HCT116 (cell line): ENCODE measurements at regions not wholly inside any gene's neighbourhood (a gene's known extent, or its start where the extent isn't known, plus 50 kb on each side); places are given as distances from the start of the nearest gene placed in this dataset.

Experiments
- ATAC-seq: fragments of 200-7000 bp; cut with Tn5 transposase; 2 replicates; pipeline ENCODE4 v1.9.1; 2020; ENCODE audit warnings: mild to moderate bottlenecking, moderate library complexity
- BruUV-seq: library from RNA; stranded (reverse); fragments of 400-500 nt; replicated peaks from 2 replicates; lab custom pipeline; 2021; lab: Mats Ljungman, UMichigan
- CTCF ChIA-PET: fragments of 300-600 bp; sonication (Branson Sonifier 250); formaldehyde crosslinking; loops from one replicate; lab custom pipeline; 2021; ENCODE audit warnings: antibody characterized with exemption; lab: Charles Lee
- POLR2A ChIA-PET: fragments of 300-600, 350-600 bp; sonication (Branson Sonifier 250); formaldehyde crosslinking; loops from one replicate; lab custom pipeline; 2021; ENCODE audit warnings: antibody characterized with exemption; lab: Charles Lee
- RAD21 ChIA-PET, 2 experiments: fragments of 300-600 bp; sonication (Branson Sonifier 250); formaldehyde crosslinking; loops; one replicate each; lab custom pipeline; 2023; ENCODE audit warnings: low total read pairs in 2 of 2; ENCODE audit not compliant: uncharacterized antibody in 2 of 2, unreplicated experiment in 2 of 2, low non-redundant PET in 1 of 2; lab: Charles Lee
- DNase-seq: peaks from one replicate; pipeline ENCODE4 v3.0.0-alpha.2; 2010; ENCODE audit warnings: low read depth, low spot score
- H2AFZ ChIP-seq: fragments of 200-600 bp; shearing (Covaris generic), sonication (generic); 2 replicates; pipeline ENCODE4 v1.6.1; 2017; ENCODE audit warnings: low read depth, mixed run types, mixed read lengths, antibody characterized with exemption, low read length; ENCODE audit not compliant: poor library complexity, severe bottlenecking
- H3K27ac ChIP-seq: 2 replicates; pipeline ENCODE4 v1.5.1; 2012; ENCODE audit warnings: low read depth, low read length
- H3K27me3 ChIP-seq: fragments of 200-600 bp; sonication (generic); 2 replicates; pipeline ENCODE4 v1.6.1; 2016; ENCODE audit warnings: mixed run types, low read length, mixed read lengths; ENCODE audit not compliant: insufficient read depth
- H3K36me3 ChIP-seq, 2 experiments: fragments of 200-500 bp in 1 of 2; fragments of 200-600 bp in 1 of 2; sonication (Bioruptor generic) in 1 of 2; sonication (generic) in 1 of 2; 2 replicates each; pipeline versions ENCODE4 v1.5.1 to v1.6.1; 2014 to 2016; ENCODE audit warnings: low read length in 2 of 2, inconsistent platforms in 1 of 2, mixed read lengths in 1 of 2, mixed run types in 1 of 2; ENCODE audit not compliant: insufficient read depth in 2 of 2, control insufficient read depth in 1 of 2
- H3K4me1 ChIP-seq, 2 experiments: fragments of 200-600 bp in 1 of 2; sonication (generic) in 1 of 2; 2 replicates each; pipeline versions ENCODE4 v1.5.1 to v1.6.1; 2012 to 2017; ENCODE audit warnings: low read length in 2 of 2, inconsistent platforms in 1 of 2, mild to moderate bottlenecking in 1 of 2, mixed read lengths in 1 of 2, mixed run types in 1 of 2, moderate library complexity in 1 of 2; ENCODE audit not compliant: insufficient read depth in 2 of 2, control insufficient read depth in 1 of 2
- H3K4me2 ChIP-seq: fragments of 200-600 bp; sonication (generic); 2 replicates; pipeline ENCODE4 v1.6.1; 2017; ENCODE audit warnings: mixed run types, low read length, mixed read lengths
- H3K4me3 ChIP-seq, 2 experiments: fragments of 200-600 bp in 1 of 2; sonication (generic) in 1 of 2; replicated peaks in 1 of 2; 2 replicates each; pipeline ENCODE4 v1.5.1; 2011 to 2016; ENCODE audit warnings: low read length in 2 of 2, control low read depth in 1 of 2, low read depth in 1 of 2, mild to moderate bottlenecking in 1 of 2, mixed read lengths in 1 of 2, mixed run types in 1 of 2
- H3K79me2 ChIP-seq: fragments of 200-600 bp; sonication (generic); 2 replicates; pipeline ENCODE4 v1.6.1; 2017; ENCODE audit warnings: mild to moderate bottlenecking, mixed run types, low read length, moderate library complexity, mixed read lengths; ENCODE audit not compliant: insufficient read depth
- H3K9ac ChIP-seq: fragments of 200-600 bp; sonication (generic); 2 replicates; pipeline ENCODE4 v1.6.1; 2016; ENCODE audit warnings: low read length, mixed read lengths
- H3K9me2 ChIP-seq: fragments of 200-600 bp; sonication (generic), shearing (Covaris generic); 2 replicates; pipeline ENCODE4 v1.6.1; 2017; ENCODE audit warnings: mixed run types, mild to moderate bottlenecking, moderate library complexity; ENCODE audit not compliant: insufficient read depth
- H3K9me3 ChIP-seq, 2 experiments: fragments of 200-500 bp in 1 of 2; fragments of 200-600 bp in 1 of 2; sonication (Bioruptor generic) in 1 of 2; sonication (generic) in 1 of 2; 2 replicates each; pipeline ENCODE4 v1.6.1; 2014 to 2017; ENCODE audit warnings: low read length in 2 of 2, mixed read lengths in 2 of 2, inconsistent platforms in 1 of 2, low read depth in 1 of 2, mild to moderate bottlenecking in 1 of 2, mixed run types in 1 of 2, moderate library complexity in 1 of 2; ENCODE audit not compliant: control insufficient read depth in 1 of 2, insufficient read depth in 1 of 2
- H4K20me1 ChIP-seq: fragments of 200-600 bp; sonication (generic), shearing (Covaris generic); 2 replicates; pipeline ENCODE4 v1.6.1; 2017; ENCODE audit warnings: mixed run types, mild to moderate bottlenecking, moderate library complexity; ENCODE audit not compliant: insufficient read depth
- ATF3 ChIP-seq: IDR thresholded peaks from 2 replicates; pipeline ENCODE4 v1.6.1; 2012
- CBX3 ChIP-seq: IDR thresholded peaks from 2 replicates; pipeline ENCODE4 v1.6.1; 2012; ENCODE audit warnings: low read depth
- CEBPB ChIP-seq: IDR thresholded peaks from 2 replicates; pipeline ENCODE4 v1.6.1; 2012; ENCODE audit warnings: low read depth
- CTCF ChIP-seq, 3 experiments: fragments of 200-600 bp in 1 of 3; sonication (generic) in 1 of 3; IDR thresholded peaks in 2 of 3; conservative IDR thresholded peaks in 1 of 3; 2 replicates each; pipeline ENCODE4 v1.5.1; 2012 to 2017; ENCODE audit warnings: low read depth in 2 of 3, low read length in 2 of 3, antibody characterized with exemption in 1 of 3, borderline replicate concordance in 1 of 3, control low read depth in 1 of 3, mild to moderate bottlenecking in 1 of 3, mixed read lengths in 1 of 3, mixed run types in 1 of 3, moderate library complexity in 1 of 3; ENCODE audit not compliant: insufficient read depth in 1 of 3
- ELF1 ChIP-seq: IDR thresholded peaks from 2 replicates; pipeline ENCODE4 v1.6.1; 2012; ENCODE audit warnings: low read depth, borderline replicate concordance
- EZH2phosphoT487 ChIP-seq: fragments of 200-600 bp; IDR thresholded peaks from 2 replicates; pipeline ENCODE4 v1.6.1; 2018; ENCODE audit warnings: antibody characterized with exemption, borderline replicate concordance
- FOSL1 ChIP-seq: IDR thresholded peaks from 2 replicates; pipeline ENCODE4 v1.6.1; 2012; ENCODE audit warnings: low read depth
- JUND ChIP-seq: IDR thresholded peaks from 2 replicates; pipeline ENCODE4 v1.6.1; 2012
- MAX ChIP-seq: IDR thresholded peaks from 2 replicates; pipeline ENCODE4 v1.6.1; 2012
- POLR2A ChIP-seq: IDR thresholded peaks from 2 replicates; pipeline ENCODE4 v1.7.0; 2011; ENCODE audit warnings: borderline replicate concordance; ENCODE audit not compliant: insufficient read depth, insufficient read length; ENCODE audit errors: extremely low read depth
- POLR2AphosphoS5 ChIP-seq: IDR thresholded peaks from 2 replicates; pipeline ENCODE4 v1.6.1; 2011; ENCODE audit warnings: mild to moderate bottlenecking, low read depth, low read length, moderate library complexity
- RAD21 ChIP-seq: IDR thresholded peaks from 2 replicates; pipeline ENCODE4 v1.6.1; 2012; ENCODE audit warnings: low read depth, mild to moderate bottlenecking
- REST ChIP-seq: IDR thresholded peaks from 2 replicates; pipeline ENCODE4 v1.6.1; 2012; ENCODE audit warnings: low read depth
- SIN3A ChIP-seq: IDR thresholded peaks from 2 replicates; pipeline ENCODE4 v1.6.1; 2012; ENCODE audit warnings: low read depth
- SP1 ChIP-seq: IDR thresholded peaks from 2 replicates; pipeline ENCODE4 v1.6.1; 2012; ENCODE audit warnings: low read depth
- SRF ChIP-seq: IDR thresholded peaks from 2 replicates; pipeline ENCODE4 v1.6.1; 2012; ENCODE audit warnings: low read depth
- TCF7L2 ChIP-seq: IDR thresholded peaks from 2 replicates; pipeline ENCODE4 v1.7.0; 2011; ENCODE audit warnings: borderline replicate concordance, inconsistent platforms; ENCODE audit not compliant: insufficient read depth, insufficient read length; ENCODE audit errors: extremely low read depth
- ZBTB33 ChIP-seq: IDR thresholded peaks from 2 replicates; pipeline ENCODE4 v1.6.1; 2011; ENCODE audit warnings: mild to moderate bottlenecking, low read length, moderate library complexity; ENCODE audit not compliant: insufficient replicate concordance; ENCODE audit errors: extremely low read depth
- ZNF274 ChIP-seq: fragments of 200-500 bp; sonication (Bioruptor generic); IDR thresholded peaks from 2 replicates; pipeline ENCODE4 v1.6.1; 2014; ENCODE audit warnings: mild to moderate bottlenecking, low read depth, low read length, inconsistent platforms
- intact Hi-C: fragments of 100-400 bp; cut with micrococcal nuclease; formaldehyde crosslinking; loops from 2 replicates; pipeline ENCODE4 v1.10.0; 2022

GRCh38 chr2:209121691-209122090 lies 302.2 kb upstream of the MAP2 start:
- no peak overlapping the region for H2AFZ ChIP-seq
- RAD21 ChIA-PET = no interaction called here
- H3K4me2 ChIP-seq = no peak overlapping the region
- no peak overlapping the region for H3K9ac ChIP-seq
- no peak for DNase-seq
- H3K27ac ChIP-seq = no peak overlapping the region
- no peaks in the 10 kb centered on the region for H3K9me3 ChIP-seq
- intact Hi-C loops = no loop called here
- CTCF ChIA-PET = no interaction called here
- H3K4me1 ChIP-seq = no peaks in the 10 kb centered on the region
- H3K4me3 ChIP-seq = no peak overlapping the region
- H3K79me2 ChIP-seq = no peaks in the 10 kb centered on the region
- no peaks in the 10 kb centered on the region for H3K36me3 ChIP-seq
- POLR2A ChIA-PET = no interaction called here
- H3K27me3 ChIP-seq = no peaks in the 10 kb centered on the region
- H3K9me2 ChIP-seq = no peaks in the 10 kb centered on the region
- ATAC-seq = no peak
- BruUV-seq = no TSS peak
- TF ChIP-seq RAD21 (no peak), SRF (no peak), ATF3 (no peak), ZBTB33 (no peak), SIN3A (no peak), POLR2AphosphoS5 (no peak), SP1 (no peak), ZNF274 (no peak), POLR2A (no peak), ELF1 (no peak), CTCF (IDR thresholded peaks at IDR 0.05 in 2 of 3, conservative IDR thresholded peaks at IDR 0.05 in 1 of 3; ENCODE audit: borderline replicate concordance in 1 of 3, insufficient read depth in 1 of 3, low read depth in 2 of 3, low read length in 2 of 3) (no peak), CEBPB (no peak), FOSL1 (no peak), REST (no peak), JUND (no peak), EZH2phosphoT487 (no peak), CBX3 (no peak), TCF7L2 (no peak), MAX (no peak)
- H4K20me1 ChIP-seq = no peaks in the 10 kb centered on the region
